ACC112 (cell line): ENCODE measurements at regions not wholly inside any gene's neighbourhood (a gene's known extent, or its start where the extent isn't known, plus 50 kb on each side); places are given as distances from the start of the nearest gene placed in this dataset.

Experiments
- H2AFZ ChIP-seq: fragments of 200-600 bp; sonication (generic); one replicate; pipeline ENCODE4 v1.6.0; 2017; ENCODE audit warnings: antibody characterized with exemption, low read length; ENCODE audit not compliant: unreplicated experiment
- H3K27ac ChIP-seq: fragments of 200-600 bp; sonication (generic); 2 replicates; pipeline ENCODE4 v1.5.1; 2014; ENCODE audit warnings: low read depth, mild to moderate bottlenecking, antibody characterized with exemption, low read length, moderate library complexity
- H3K27me3 ChIP-seq: fragments of 200-600 bp; sonication (generic); 2 replicates; pipeline ENCODE4 v1.6.1; 2014; ENCODE audit warnings: mild to moderate bottlenecking, antibody characterized with exemption, low read length, moderate library complexity, mixed read lengths; ENCODE audit not compliant: insufficient read depth
- H3K36me3 ChIP-seq: fragments of 200-600 bp; sonication (generic); 2 replicates; pipeline ENCODE4 v1.6.1; 2016; ENCODE audit warnings: mild to moderate bottlenecking, antibody characterized with exemption, low read length, moderate library complexity, mixed read lengths; ENCODE audit not compliant: insufficient read depth
- H3K4me1 ChIP-seq: fragments of 200-600 bp; sonication (generic); one replicate; pipeline ENCODE4 v1.6.1; 2016; ENCODE audit warnings: low read length, mixed read lengths; ENCODE audit not compliant: insufficient read depth, unreplicated experiment, control insufficient read depth
- H3K4me3 ChIP-seq: fragments of 200-600 bp; sonication (generic); 2 replicates; pipeline ENCODE4 v1.5.1; 2014; ENCODE audit warnings: mild to moderate bottlenecking, low read depth, low read length
- H3K79me2 ChIP-seq: fragments of 200-600 bp; sonication (generic); one replicate; pipeline ENCODE4 v1.6.0; 2016; ENCODE audit warnings: low read length; ENCODE audit not compliant: control insufficient read depth, unreplicated experiment, insufficient read depth

DNA sequence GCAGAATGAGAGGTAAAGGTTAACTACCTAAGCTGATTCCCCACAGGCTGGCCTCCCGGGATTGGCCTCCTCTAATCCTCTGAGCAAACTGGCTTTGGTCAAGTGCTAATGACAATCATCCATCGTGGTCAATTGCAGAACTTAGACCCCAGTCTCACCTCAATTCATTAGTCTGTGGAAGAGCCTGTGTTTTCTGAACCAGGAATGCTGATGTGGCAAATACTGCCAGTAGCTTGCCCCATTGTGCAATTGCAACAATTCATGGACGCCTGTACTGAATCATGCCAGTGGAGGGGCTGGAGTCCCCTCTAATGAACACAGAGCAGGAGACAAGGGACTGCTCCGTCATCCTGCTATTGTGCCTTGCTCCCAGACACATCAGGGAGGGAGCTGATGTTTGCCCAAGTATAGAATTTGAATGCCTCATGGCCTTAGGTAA is 1256.5 kb downstream of the EFNB2 start:
- no peak overlapping the region for H3K4me3 ChIP-seq
- H3K36me3 ChIP-seq = no peaks in the 10 kb centered on the region
- H3K79me2 ChIP-seq = no peaks in the 10 kb centered on the region
- H3K27me3 ChIP-seq = no peaks in the 10 kb centered on the region
- H3K4me1 ChIP-seq = no peaks in the 10 kb centered on the region
- H2AFZ ChIP-seq = no peak overlapping the region
- no peak overlapping the region for H3K27ac ChIP-seq

DNA sequence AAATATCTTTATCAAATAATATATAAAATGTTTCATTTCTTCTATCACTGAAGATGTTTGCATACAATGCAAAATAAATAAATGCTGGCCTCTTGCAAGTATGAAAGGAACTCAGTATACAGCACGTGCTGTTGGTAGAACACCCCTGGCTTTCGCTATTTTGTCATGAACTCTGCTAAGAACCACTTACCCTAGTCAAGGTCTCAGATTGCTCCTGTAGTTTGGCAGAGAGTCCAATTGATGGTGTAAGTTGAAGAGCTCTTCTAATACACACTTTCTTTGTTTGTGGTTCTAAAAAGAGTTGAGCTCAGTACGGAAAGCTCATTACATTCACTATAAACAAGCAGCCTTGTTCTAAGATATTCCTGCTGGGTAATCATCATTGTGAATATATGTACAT is 1258.9 kb downstream of the EFNB2 start:
- no peaks in the 10 kb centered on the region for H3K27me3 ChIP-seq
- H3K4me1 ChIP-seq = no peaks in the 10 kb centered on the region
- H3K36me3 ChIP-seq = no peaks in the 10 kb centered on the region
- no peak overlapping the region for H3K27ac ChIP-seq
- no peak overlapping the region for H2AFZ ChIP-seq
- H3K4me3 ChIP-seq = no peak overlapping the region
- H3K79me2 ChIP-seq = no peaks in the 10 kb centered on the region

DNA sequence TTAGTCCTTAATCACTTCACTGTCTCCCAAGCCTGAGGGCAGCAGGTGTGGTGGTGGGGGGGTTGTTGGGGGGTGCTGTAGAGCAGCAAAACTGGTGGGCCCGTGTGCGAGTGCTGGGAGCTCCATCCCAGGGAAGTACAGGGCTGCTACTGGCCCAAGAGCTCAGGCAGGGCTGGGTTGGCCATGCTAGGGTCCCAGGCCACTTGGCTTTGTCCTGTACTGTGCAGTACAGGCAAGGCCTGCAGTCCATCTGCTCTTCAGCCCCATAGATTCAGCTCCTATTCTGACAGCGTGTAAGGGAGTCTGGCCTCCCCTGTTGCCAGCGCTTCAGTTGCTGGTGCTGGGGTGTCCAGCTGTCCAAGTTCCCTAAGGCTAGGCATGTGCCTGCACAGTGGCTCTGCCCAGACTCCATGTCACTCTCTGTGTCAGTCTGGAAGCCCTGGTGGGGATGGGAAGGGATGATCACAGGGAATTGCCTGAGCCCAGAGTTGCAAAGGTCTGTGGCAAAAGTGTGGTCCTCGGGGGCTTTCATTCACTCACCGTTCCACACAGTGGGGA is 1261.7 kb downstream of the EFNB2 start:
- Histone ChIP-seq H3K27ac (no peak overlapping the region), H3K27me3 (no peaks in the 10 kb centered on the region), H3K4me1 (no peaks in the 10 kb centered on the region), H2AFZ (no peak overlapping the region), H3K79me2 (no peaks in the 10 kb centered on the region), H3K36me3 (no peaks in the 10 kb centered on the region), H3K4me3 (no peak overlapping the region)

DNA sequence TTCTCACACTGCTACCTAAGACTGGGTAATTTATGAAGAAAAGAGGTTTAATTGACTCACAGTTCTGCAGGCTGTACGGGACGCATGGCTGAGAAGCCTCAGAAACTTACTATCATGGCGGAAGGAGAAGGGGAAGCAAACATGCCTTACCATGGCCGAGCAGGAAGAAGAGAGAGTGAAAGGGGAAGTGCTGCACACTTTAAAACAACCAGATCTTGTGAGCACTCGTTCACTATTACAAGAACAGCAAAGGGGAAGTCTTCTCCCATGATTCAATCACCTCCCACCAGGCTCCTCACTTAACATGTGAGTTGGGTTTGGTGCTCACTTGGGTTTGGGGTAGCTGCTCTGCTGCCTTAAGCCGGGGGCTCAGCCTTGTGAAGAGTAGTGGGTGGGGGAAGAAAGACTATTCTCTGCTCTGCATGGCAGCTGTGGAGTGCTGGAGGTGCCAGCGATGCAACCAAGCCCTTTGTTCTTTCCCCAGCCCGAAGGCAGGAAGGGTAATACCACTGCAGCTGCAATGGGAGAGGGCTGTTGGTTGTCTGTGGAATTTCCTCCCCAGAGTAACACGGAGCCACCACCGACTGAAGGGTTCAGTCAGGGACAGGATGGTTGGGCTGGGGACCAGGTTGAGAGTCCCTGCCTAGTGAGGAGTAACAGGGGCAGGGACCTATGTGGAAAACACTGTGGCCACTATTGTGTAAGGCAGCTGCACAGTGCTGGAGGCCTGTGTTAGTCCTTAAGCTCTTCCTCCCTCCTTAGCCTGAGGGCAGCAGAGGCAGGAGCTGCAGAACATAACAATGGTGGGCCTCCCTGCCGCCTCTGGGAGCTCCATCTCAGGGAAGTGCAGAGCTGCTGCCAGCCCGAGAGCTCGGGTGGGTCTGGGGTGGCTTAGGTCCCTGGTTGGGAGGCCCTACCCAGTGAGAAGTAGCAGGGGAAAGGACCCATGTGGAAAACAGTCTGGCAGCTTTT is 1262.5 kb downstream of the EFNB2 start:
- H3K36me3 ChIP-seq = no peaks in the 10 kb centered on the region
- H3K4me1 ChIP-seq = no peaks in the 10 kb centered on the region
- no peaks in the 10 kb centered on the region for H3K79me2 ChIP-seq
- H3K27me3 ChIP-seq = no peaks in the 10 kb centered on the region
- no peak overlapping the region for H3K4me3 ChIP-seq
- no peak overlapping the region for H3K27ac ChIP-seq
- no peak overlapping the region for H2AFZ ChIP-seq

DNA sequence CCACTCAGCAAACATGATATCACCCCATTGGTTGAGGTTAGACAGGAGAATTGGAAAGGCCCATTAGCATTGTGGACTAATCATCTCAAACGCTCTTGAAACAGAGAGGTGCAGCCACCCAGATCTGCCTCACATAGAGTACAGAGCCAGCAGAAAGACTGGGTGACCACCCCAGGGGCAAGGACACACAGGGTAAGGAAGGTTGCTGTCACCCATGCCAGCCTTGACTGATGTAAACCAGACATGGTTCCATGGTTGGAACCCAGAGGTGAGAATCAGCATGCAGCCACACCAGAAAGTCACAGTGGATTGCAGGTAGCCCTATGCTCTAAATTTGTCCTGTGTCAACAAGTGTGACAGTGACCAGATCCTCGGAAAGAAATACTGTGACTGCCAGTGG is 1268.8 kb downstream of the EFNB2 start:
- H2AFZ ChIP-seq = no peak overlapping the region

DNA sequence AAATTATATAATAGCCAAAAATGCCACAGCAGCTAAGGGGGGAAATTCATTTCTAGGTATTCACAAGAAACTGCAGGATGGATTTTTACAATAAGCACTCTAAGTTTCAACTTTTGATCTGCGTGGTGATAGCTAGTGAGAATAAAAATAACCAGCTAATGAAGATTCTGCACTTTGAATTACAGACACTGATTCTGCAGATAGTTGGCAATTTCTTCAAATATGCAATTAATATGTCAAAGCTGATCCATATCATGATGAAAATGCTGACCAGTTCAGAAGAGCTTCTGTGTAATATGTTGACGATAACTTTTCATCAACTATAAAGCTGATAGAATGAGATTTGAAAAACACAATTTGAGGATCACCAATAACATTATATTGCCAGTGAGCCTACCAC is 1272.9 kb downstream of the EFNB2 start:
- H3K27me3 ChIP-seq = no peaks in the 10 kb centered on the region
- H3K4me3 ChIP-seq = no peak overlapping the region

More for the DNA sequence above, 1268.8 kb downstream of the EFNB2 start:
- Histone ChIP-seq H3K27me3 (no peaks in the 10 kb centered on the region), H3K4me3 (no peak overlapping the region), H3K27ac (no peak overlapping the region), H3K79me2 (no peaks in the 10 kb centered on the region), H3K4me1 (no peaks in the 10 kb centered on the region), H3K36me3 (no peaks in the 10 kb centered on the region)

DNA sequence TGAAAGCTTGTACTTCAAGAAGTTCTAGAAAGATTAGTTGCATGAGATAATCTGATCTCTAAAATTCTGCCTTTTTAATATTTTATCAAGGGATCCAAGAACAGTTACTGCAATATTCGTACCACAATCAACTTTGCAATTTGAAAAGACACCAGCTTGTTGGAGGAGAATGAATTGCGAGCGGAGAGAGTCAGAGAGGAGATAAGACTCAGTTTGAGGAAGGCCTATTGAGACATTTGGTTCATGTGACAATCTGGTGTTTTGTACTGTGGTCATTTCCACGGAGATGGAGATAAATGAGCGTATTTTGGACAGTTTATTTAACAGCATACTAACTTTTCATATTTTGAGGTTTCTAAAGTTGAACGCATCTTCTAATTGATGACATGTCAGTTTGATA is 1276.0 kb downstream of the EFNB2 start:
- no peak overlapping the region for H2AFZ ChIP-seq
- H3K79me2 ChIP-seq = no peaks in the 10 kb centered on the region
- H3K27ac ChIP-seq = no peak overlapping the region
- no peaks in the 10 kb centered on the region for H3K36me3 ChIP-seq
- H3K4me3 ChIP-seq = no peak overlapping the region
- H3K4me1 ChIP-seq = no peaks in the 10 kb centered on the region
- no peaks in the 10 kb centered on the region for H3K27me3 ChIP-seq

More for the DNA sequence above, 1272.9 kb downstream of the EFNB2 start:
- H3K36me3 ChIP-seq = no peaks in the 10 kb centered on the region
- H3K79me2 ChIP-seq = no peaks in the 10 kb centered on the region
- H3K4me1 ChIP-seq = no peaks in the 10 kb centered on the region
- no peak overlapping the region for H2AFZ ChIP-seq
- no peak overlapping the region for H3K27ac ChIP-seq

DNA sequence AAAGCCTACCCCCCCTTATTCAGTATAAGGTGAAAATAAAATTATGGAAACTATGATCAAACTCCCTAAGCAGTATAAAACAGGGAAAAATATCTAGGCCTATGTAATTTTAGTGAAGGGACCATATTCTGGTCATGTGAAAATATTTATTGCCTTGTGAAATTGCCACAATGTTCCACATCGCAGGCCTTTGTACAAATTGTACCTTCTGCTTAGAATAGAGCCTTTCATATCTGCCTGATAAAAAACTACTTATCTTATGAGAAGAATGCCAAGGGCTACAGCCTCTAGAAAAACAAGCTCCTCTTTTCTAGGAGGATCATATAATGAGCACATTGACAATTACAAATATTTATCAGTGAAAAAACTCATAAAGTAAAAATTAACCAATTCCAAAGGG is 1280.0 kb downstream of the EFNB2 start:
- Histone ChIP-seq H3K27me3 (no peaks in the 10 kb centered on the region), H3K27ac (no peak overlapping the region), H3K36me3 (no peaks in the 10 kb centered on the region), H2AFZ (no peak overlapping the region), H3K4me3 (no peak overlapping the region), H3K4me1 (no peaks in the 10 kb centered on the region), H3K79me2 (no peaks in the 10 kb centered on the region)

DNA sequence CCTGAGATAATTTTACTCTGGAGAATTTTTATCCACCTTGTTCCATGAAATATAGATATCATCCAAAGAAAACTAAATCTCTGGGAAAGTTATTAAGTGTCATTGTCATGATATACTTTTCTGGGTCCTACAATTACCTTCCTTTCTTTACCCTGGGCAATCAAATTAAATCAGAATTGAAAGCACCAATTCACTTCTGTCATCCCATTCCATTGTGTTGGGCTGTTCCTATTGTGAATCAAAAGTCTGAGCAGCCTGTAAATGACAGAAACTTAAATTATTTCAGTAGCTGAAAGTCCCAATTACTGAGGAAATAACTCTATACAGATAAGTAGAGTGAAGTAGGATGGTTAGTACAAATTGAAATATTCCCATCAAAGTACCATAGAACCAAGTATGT is 1284.2 kb downstream of the EFNB2 start:
- no peak overlapping the region for H3K4me3 ChIP-seq
- H3K79me2 ChIP-seq = no peaks in the 10 kb centered on the region
- H3K27ac ChIP-seq = no peak overlapping the region
- H3K27me3 ChIP-seq = no peaks in the 10 kb centered on the region
- H3K36me3 ChIP-seq = no peaks in the 10 kb centered on the region
- no peak overlapping the region for H2AFZ ChIP-seq
- no peaks in the 10 kb centered on the region for H3K4me1 ChIP-seq

DNA sequence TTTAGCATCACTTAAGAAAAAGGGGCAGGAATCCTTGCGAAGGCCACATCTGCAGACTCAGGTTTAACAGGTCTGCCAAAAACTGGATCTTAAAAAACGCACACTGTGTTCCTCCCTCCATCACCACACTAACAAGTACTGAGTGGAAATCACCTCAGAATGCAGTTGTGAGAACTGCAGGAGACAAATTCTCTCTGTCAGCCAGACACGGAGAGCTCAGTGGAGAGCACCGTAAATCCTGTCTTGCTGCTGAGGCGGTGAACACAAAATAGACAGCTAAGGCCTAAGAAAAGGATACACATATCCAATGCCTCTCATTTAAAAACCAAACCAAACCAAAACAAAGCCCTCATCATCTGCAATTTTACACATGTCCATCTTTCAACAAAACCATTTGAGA is 1287.6 kb downstream of the EFNB2 start:
- Histone ChIP-seq H3K4me1 (no peaks in the 10 kb centered on the region), H3K27ac (no peak overlapping the region), H3K79me2 (no peaks in the 10 kb centered on the region), H3K36me3 (no peaks in the 10 kb centered on the region), H3K27me3 (no peaks in the 10 kb centered on the region), H3K4me3 (no peak overlapping the region), H2AFZ (no peak overlapping the region)

DNA sequence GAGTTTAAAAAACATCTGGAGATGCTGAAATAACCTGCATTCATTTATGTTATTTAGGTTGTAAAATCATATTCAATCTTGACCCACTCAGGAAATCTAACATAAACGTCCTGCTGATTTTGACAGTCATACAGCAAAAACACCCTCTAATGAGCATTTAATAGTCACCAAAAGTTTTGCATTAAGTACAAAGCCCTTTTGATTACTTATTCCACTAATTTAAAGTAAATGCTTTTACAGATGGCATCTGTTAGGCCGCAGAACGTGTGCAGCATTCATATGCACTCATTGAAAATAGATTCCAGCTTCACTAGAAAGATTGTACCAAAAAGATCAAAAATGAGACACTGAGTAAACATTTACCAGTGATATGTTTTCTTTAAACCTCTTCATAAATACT is 1295.1 kb downstream of the EFNB2 start:
- H2AFZ ChIP-seq = no peak overlapping the region
- no peaks in the 10 kb centered on the region for H3K79me2 ChIP-seq

More for the DNA sequence above, 1295.1 kb downstream of the EFNB2 start:
- Histone ChIP-seq H3K4me1 (no peaks in the 10 kb centered on the region), H3K27me3 (no peaks in the 10 kb centered on the region), H3K36me3 (no peaks in the 10 kb centered on the region), H3K4me3 (no peak overlapping the region), H3K27ac (no peak overlapping the region)
